Fibroblast of the conjunctiva (primary cell): ENCODE measurements at regions not wholly inside any gene's neighbourhood (a gene's known extent, or its start where the extent isn't known, plus 50 kb on each side); places are given as distances from the start of the nearest gene placed in this dataset.

ENCODE experiments used
- DNase-seq: peaks from one replicate; pipeline ENCODE4 v3.0.0-alpha.2; 2010; ENCODE audit warnings: low read depth

DNA sequence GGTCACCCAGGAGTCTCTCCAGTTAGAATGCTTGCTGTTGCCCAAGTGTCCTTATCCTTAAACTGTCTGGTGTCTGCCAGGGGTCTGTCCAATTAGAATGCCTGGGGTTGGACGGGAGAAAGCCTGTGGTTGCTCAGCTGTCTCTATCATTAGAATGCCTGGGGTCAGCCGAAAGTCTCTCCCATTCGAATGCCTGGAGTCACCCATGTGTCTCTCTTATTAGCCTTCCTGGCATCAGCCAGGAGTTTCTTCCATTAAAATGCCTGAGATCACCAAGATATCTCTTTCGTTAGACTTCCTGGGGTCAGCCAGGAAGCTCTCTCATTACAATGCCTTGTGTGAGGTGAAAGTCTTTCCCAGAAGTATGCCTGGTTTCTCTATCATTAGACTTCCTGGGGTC, 1521.0 kb downstream of the UQCRFS1 start:
- DNase-seq, result no peak

DNA sequence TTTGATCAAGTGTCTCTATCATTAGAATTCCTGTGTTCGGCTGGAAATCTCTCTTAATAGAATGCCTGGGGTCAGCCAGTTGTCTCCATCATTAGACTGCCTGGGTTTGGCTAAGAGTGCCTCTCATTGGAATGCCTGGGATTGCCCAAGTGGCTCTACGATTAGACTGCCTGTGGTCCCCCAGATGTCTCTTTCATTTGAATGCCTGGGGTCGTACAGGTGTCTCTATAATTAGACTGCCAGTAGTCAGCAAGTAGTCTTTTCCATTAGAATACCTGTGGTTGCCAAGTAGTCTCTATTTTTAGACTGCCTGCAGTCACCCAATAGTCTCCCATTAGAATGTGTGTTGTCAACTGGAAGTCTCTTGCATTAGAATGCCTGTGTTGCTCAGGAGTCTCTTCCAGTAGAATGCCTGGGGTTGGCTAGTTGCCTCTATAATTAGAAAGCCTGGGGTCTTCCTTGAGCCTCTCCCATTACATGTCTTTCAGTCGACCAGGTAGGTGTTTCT, 1523.2 kb downstream of the UQCRFS1 start:
- no peak for DNase-seq

DNA sequence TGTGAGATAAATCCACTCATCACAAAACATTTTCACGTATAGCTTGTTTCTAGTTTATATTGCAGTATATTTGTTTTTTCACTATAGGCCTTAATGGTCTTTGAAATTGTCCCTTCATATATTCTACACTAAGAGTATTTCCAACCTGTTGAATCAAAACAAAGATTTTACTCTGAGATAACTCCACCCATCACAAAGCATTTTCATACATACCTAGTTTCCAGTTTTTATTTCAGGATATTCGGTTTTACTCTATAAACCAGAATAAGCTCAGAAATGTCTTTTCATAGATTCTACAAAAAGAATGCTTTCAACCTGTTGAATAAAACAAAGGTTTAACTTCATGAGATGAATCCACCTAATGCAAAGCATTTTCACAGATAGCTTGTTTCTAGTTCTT, 1528.7 kb downstream of the UQCRFS1 start:
- no peak for DNase-seq

DNA sequence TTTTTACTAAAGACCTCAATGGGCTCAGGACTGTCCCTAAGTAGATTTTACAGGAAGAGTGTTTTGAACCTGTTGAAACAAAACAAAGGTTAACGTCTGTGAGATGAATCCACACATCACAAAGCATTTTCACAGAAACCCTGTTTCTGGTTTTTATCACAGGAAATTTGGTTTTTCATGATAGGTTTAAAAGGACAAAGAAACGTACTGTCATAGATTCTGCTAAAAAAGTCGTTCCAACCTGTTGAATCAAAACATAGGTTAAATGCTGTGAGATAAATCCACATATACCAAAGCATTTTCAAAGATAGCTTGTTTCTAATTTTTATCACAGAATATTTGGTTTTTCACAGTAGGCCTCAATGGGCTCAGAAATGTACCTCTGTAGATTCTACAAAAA, 1531.0 kb downstream of the UQCRFS1 start:
- DNase-seq, result no peak

DNA sequence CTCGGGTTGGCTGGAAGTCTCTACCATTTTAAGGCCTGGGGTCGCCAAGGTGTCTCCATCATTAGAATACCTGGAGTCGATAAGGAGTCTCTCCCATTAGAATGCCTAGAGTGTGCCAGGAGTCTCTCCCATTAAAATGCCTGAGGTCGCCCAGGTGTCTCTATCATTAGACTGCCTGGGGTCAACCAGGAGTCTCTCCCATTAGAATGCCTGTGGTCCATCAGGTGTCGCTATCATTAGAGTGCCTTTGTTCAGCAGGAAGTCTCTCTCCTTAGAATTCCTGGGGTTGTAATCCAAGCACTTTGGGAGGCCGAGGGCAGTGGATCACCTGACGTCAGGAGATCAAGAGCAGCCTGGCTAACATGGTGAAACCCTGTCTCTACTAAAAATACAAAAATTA, 1533.0 kb downstream of the UQCRFS1 start:
- no peak for DNase-seq

DNA sequence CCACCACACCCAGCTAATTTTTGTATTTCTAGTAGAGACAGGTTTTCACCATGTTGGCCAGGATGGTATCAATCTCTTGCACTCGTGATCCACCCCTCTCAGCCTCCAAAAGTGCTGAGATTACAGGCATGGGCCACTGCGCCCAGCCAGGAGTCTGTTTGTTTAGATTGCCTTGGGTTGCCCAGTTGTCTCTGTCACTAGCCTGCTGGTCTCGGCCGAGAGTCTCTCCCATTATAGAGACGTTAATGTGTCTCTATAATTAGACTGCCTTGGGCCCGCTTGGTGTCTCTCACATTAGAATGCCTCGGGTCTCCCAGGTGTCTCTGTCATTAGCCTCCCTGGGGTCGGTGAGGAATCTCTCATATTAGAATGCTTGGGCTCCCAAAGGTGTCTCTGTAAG, 1533.6 kb downstream of the UQCRFS1 start:
- DNase-seq, result no peak

DNA sequence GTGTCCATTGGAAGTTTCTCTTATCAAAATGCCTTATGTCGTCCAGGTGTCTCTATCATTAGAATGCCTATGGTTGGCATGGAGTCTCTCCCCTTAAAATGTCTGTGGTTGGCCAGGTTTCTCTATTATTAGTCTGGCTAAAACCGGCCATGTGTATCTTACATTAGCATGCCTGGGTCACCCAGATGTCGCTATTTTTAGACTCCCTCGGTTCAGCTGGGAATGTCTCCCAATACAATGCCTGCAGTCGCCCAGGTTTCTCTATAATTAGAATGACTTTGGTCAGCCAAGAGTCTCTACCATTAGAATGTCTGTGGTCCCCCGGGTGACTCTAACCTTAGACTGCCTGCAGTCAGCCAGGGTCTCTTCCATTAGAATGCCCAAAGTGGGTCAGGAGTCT, 1536.1 kb downstream of the UQCRFS1 start:
- no peak for DNase-seq

DNA sequence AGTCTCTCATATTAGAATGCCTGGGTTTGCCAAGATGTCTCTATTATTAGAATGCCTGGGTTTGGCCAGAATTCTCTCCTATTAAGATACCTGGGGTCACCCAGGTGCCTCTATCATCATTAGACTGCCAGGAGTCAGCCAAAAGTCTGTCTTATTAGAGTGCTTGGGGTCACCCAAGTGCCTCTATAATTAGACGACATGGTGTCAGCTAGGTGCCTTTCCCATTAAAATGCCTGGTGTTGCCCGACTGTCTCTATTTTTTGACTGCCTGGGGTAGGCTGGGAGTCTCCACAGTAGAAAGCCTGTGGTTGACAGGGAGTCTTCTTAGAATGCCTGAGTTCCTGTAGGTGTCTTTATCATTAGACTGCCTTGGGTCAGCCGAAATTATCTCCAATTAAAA, 1536.6 kb downstream of the UQCRFS1 start:
- no peak for DNase-seq

DNA sequence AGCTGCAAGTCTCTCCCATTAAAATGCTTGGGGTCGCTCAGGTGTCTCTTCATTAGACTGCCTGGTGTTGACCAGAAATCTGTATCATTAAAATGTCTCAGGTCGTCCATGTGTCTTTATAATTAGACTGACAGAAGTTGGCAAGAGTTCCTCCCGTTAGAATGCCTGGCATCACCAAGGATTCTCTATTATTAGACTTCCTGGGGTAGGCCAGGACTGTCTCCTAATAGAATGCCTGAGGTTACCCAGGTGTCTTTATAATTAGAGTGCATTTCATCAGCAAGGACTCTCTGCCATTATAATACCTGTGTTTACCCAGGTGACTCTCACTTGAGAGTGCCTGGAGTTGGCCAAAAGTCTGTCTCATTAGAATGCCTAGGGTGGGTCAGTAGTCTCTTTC, 1537.2 kb downstream of the UQCRFS1 start:
- DNase-seq, result no peak

DNA sequence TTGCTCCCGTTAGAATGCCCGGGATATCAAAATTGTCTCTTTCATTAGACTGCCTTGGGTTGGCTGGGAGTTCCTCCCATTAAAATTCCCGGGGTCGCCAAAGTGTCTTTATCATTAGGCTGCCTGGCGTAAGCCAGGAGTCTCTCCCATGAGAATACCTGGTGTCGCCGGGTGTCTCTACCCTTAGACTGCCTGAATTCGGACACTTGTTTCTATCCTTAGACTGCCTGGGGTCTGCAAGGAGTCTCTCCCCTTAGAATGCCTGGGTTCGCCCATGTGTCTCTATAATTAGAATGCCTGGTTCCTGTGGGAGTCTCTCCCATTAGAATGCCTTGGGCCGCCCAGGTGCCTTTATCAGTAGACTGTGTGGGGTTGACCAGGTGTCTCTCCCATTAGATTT, 1538.2 kb downstream of the UQCRFS1 start:
- DNase-seq, result no peak

DNA sequence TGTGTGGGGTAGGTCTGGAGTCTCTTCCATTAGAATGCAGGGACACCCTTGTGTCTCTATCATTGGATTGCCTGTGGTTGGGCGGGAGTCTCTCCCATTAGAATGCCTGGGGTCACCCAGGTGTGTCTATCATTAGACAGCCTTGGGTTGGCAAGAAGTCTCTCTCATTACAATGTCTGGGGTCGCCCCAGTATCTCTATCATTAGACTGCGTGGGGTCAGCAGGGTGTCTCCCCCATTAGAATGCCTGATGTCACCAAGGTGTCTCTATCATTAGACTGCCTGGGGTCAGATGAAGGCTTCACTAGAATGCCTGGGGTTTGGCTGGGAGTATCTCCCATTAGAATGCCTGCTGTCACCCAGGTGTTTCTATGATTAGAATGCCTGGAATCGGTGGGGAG, 1539.0 kb downstream of the UQCRFS1 start:
- no peak for DNase-seq

DNA sequence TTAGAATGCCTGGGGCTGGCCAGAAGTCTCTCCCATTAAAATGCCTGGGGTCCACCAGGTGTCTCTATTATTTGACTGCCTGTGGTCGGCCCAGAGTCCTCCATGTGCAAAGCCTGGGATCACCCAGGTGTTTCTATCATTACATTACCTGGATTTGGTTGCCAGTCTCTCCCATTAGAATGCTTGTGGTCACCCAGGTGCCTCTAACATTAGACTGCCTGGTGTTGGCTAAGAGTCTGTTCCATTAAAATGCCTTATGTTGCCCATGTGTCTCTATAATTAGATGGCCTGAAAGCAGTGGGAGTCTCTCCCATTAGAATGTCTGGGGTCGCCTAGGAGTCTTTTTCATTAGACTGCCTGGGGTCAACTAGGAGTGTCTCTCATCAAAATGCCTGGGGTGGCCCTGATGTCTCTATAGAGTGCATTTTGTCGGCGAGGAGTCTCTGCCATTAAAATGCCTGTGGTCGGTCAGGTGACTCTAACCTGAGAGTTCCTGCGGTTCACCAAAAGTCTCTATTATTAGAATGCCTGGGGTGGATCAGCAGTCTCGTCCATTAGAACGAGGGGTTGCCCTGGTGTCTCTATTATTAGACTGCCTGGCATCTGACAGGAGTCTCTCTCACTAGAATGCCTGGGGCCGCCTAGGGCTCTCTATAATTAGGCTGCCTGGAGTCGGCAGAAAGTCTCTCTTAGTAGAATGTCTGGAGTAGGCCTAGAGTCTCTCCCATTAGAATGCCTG, 1540.5 kb downstream of the UQCRFS1 start:
- no peak for DNase-seq

DNA sequence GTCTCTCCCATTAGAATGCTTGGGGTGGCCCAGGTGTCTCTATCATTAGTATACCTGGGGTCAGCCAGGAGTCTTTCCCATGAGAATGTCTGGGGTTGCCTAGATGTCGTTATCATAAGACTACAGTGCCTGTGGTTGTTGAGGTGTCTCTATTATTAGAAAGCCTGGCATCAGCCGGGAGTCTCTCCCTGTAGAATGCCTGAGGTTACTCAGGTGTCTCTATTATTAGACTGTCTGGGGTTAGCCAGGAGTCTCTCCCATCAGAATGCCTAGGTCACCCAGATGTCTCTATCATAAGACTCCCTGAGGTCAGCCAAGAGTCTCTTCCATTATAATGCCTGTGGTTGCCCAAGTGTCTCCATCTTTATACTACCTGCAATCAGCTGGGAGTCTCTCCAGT, 1541.1 kb downstream of the UQCRFS1 start:
- no peak for DNase-seq

DNA sequence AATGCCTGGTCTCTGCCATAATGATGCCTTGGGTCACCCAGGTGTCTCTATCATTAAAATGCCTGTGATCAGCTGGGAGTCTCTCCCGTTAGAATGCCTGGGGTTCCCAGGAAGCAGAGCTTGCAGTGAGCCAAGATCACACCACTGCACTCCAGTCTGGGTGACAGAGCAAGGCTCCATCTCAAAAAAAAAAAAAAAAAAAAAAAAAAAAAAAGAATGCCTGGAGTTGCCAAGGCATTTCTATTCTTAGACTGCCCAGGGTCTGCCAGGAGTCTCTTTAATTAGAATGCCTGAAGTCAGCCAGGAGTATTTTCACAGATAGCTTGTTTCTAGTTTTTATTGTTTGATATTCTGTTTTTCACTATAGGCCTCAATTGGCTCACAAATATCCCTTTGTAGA, 1552.5 kb downstream of the UQCRFS1 start:
- no peak for DNase-seq

DNA sequence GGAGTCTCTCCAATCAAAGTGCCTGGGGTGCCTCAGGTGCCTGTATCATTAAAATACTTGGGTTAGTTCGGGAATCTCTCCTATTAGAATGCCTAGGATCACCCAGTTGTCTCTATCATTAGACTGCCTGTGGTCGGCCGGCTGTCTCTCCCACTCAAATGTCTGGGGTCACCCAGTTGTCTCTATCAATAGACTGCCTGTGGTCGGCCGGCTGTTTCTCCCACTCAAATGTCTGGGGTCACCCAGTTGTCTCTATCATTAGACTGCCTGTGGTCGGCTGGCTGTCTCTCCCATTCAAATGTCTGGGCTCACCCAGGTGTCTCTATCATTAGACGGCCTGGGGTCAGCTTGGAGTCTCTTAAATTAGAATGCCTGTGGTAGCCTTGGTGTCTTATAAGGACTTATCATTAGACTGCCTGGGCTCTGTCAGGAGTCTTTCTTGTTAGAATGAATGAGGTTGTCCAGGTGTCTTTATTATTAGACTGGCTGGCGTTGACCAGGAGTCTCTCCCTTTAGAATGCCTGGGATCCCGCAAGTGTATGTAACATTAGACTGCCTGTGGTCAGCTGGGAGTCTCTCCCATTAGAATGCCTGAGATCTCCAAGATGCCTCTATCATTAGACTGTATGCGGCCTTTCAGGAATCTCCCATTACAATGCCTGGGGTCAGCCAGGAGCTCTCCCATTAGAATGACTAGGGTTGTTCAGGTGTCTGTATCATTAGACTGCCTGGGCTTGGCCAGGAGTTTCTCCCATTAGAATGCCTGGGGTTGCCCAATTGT, 1555.5 kb downstream of the UQCRFS1 start:
- DNase-seq, result no peak

DNA sequence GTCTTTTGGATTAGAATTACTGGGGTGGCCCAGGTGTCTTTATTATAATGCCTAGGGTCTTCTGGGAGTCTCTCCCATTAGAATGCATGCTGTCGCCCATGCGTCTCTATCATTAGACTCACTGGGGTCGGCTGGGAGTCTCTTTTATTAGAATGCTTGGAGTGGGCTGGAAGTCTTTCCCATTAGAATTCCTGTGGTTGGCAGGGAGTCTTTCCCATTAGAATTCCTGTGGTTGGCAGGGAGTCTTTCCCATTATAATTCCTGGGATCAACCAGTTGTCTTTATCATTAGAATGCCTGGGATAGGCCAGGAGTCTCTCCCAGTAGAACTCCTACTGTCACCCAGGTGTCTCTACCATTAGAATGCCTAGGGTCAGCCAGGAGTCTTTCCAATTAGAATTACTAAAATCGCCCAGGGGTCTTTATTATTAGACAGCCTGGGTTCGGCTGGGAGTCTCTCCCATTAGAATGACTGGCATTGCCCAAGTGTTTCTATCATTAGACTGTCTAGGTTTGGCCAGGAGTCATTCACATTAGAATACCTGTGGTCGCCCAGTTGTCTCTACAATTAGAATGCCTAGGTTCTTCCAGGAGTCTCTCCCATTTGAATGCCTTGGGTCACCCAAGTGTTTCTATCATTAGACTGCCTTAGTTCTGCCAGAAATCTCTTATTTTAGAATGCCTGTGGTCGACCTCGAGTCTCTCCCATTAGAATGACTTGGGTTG, 1558.5 kb downstream of the UQCRFS1 start:
- DNase-seq, result no peak

DNA sequence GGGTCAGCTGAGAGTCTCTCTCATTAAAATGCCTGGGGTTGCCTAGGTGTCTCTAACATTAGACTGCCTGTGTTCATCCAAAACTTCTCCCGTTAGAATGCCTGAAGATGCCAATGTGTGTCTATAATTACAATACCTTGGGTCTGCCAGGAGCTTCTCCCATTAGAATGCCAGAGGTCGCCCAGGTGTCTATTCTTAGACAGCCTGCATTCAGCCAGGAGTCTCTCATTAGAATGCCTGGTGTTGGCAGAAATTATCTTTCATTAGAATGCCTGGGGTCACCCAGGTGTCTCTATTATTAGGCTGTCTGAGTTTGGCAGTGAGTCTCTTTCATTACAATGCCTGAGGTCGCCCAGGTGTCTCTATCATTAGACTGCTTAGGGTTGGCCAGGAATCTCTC, 1560.2 kb downstream of the UQCRFS1 start:
- no peak for DNase-seq

DNA sequence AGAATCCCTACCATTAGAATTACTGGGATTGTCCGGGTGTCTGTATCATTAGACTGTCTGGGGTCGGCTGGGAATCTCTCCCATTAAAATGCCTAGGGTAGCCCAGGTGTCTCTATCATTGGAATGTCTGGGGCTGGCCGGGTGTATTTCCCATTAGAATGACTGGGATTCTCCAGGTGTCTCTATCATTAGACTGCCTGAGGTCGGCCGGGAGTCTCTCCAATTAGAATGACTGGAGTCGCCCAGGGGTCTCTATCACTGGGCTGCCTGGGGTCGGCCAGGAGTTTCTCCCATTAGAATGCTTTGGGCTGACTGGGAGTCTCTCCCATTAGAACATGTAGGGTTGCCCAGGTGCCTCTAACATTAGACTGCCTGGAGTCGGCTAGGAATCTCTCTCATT, 1560.7 kb downstream of the UQCRFS1 start:
- DNase-seq, result no peak

DNA sequence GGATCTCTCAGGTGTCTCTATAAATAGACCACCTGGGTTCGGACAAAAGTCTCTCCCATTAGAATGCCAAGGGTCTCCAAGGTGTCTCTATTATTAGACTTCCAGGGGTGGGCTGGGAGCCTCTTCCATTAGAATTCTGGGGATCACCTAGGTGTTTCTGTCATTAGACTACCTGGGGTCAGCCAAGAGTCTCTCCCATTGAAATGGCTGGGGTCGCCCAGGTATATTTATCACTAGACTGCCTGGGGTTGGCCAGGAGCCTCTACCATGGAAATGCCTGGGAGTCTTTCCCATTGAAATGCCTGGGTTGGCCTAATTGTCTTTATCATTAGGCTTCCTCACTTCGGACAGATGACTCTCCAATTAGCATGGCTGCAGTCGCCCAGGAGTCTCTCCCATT, 1565.5 kb downstream of the UQCRFS1 start:
- DNase-seq, result no peak

DNA sequence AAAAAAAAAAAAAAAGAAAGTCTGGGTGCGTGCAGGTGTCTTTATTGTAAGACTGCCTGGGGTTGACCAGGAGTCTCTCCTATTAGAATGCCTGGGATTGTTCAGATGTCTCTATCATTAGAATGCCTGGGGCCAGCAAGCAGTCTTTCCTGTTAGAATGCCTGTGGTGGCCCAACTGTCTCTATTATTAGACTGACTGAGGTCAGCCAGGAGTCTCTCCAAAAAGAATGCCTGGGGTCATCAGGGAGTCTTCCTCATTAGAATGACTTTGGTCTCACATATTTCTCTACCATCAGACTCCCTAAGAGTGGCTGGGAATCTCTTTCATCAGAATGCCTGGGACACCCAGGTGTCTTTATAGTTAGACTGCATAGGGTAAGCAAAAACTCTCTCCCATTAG, 1577.5 kb downstream of the UQCRFS1 start:
- DNase-seq, result no peak

DNA sequence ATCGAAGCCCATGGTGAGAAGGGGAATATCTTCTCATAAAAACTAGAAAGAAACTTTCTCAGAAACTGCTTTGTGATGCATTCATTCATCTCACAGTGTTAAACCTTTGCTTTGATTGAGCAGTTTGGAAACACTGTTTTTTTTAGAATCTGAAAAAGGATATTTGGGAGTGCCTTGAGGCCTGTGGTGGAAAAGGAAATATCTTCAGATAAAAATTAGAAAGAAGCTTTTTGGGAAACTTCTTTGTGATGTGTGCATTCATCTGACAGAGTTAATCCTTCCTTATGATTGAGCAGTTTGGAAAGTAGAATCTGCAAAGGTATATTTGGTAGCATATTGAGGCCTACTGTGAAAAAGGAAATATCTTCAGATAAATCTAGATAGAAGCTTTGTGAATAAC, 1594.9 kb downstream of the UQCRFS1 start:
- DNase-seq, result no peak

DNA sequence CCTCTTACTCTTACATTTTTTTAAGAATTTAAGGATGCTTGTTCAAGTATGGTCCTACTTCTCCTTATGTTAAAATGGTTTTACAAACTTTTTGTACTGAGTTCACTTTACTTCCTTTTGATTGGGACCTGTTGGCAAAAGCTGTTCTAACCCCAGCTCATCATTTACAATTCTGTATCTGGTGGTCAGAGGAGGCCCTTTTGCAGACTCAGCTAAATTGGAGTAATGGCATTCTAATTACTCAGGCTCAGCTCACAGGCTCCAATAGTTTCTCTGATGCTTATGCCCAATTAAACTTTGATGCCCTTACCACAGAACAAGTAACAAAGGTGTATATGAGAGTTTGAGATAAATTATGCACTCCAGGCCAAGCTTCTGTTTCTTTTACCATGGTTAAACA, 1632.0 kb downstream of the UQCRFS1 start:
- no peak for DNase-seq
